ENCODE measurements at regions not wholly inside any gene's neighbourhood (a gene's known extent, or its start where the extent isn't known, plus 50 kb on each side); places are given as distances from the start of the nearest gene placed in this dataset.

DNA sequence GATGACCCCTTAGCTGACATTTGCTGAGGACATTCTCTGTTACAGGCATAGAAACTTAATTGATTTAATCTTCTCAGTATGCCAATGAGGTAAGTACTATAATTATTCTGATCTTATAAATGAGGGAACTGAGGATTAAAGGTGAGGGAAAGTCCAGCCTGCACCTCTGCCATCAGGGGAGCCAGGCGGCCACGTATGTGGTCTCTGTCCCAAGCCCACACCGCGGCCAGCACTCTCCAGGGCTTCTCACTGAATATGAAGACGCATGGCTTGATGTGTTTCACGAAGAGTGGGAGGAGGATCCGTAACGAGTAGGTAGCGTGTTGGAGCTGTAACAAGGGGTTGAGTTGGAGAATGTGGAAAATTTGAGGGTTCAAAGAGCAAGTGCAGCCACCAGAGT, 154.4 kb downstream of the TMEM18 start:
- ChIA-PET POLR2A (no interaction called here), RAD21 (ENCODE audit: low non-redundant PET in 1 of 2, low total read pairs in 2 of 2, uncharacterized antibody in 2 of 2, unreplicated experiment in 2 of 2) (no interaction called here), CTCF (no interaction called here)
- Histone ChIP-seq H3K9ac (ENCODE audit: low read length) (no peak overlapping the region), H2AFZ (ENCODE audit: low read depth, low read length, poor library complexity, severe bottlenecking) (no peak overlapping the region), H3K27ac (ENCODE audit: low read depth, low read length) (no peak overlapping the region), H3K4me1 (ENCODE audit: control insufficient read depth in 1 of 2, insufficient read depth in 2 of 2, low read length in 2 of 2) (no peaks in the 10 kb centered on the region), H3K4me2 (ENCODE audit: low read length) (no peak overlapping the region), H3K36me3 (ENCODE audit: control insufficient read depth in 1 of 2, insufficient read depth in 2 of 2, low read length in 2 of 2) (no peaks in the 10 kb centered on the region), H3K4me3 (replicated peaks in 1 of 2; ENCODE audit: low read depth in 1 of 2, low read length in 2 of 2) (no peak overlapping the region), H3K79me2 (ENCODE audit: insufficient read depth, low read length) (no peaks in the 10 kb centered on the region), H3K27me3 (ENCODE audit: insufficient read depth, low read length) (0 out of 2 replicates have a peak, but pooled peaks cover 2% of the 10 kb centered on the region), H3K9me2 (ENCODE audit: insufficient read depth) (no peaks in the 10 kb centered on the region), H4K20me1 (ENCODE audit: insufficient read depth) (no peaks in the 10 kb centered on the region), H3K9me3 (ENCODE audit: control insufficient read depth in 1 of 2, insufficient read depth in 1 of 2, low read depth in 1 of 2, low read length in 2 of 2) (no peaks in the 10 kb centered on the region)
- no TSS peak for BruUV-seq (replicated peaks)
- ATAC-seq, result no peak
- intact Hi-C loops (cut with micrococcal nuclease), result no loop called here
- DNase-seq (ENCODE audit: low read depth, low spot score), result no peak
- TF ChIP-seq YY1 (IDR thresholded peaks at IDR 0.05; ENCODE audit: extremely low read depth, insufficient replicate concordance, low read depth, low read length) (no peak), POLR2AphosphoS5 (IDR thresholded peaks at IDR 0.05; ENCODE audit: low read depth, low read length) (no peak), SIN3A (IDR thresholded peaks at IDR 0.05; ENCODE audit: low read depth) (no peak), TCF7L2 (IDR thresholded peaks at IDR 0.05; ENCODE audit: borderline replicate concordance, extremely low read depth, insufficient read depth, insufficient read length) (no peak), JUND (IDR thresholded peaks at IDR 0.05) (no peak), EGR1 (IDR thresholded peaks at IDR 0.05; ENCODE audit: low read depth) (no peak), EZH2phosphoT487 (IDR thresholded peaks at IDR 0.05; ENCODE audit: borderline replicate concordance) (no peak)
- TF ChIP-seq, protein P1, sequence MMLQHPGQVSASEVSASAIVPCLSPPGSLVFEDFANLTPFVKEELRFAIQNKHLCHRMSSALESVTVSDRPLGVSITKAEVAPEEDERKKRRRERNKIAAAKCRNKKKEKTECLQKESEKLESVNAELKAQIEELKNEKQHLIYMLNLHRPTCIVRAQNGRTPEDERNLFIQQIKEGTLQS (IDR thresholded peaks at IDR 0.05), result no peak

DNA sequence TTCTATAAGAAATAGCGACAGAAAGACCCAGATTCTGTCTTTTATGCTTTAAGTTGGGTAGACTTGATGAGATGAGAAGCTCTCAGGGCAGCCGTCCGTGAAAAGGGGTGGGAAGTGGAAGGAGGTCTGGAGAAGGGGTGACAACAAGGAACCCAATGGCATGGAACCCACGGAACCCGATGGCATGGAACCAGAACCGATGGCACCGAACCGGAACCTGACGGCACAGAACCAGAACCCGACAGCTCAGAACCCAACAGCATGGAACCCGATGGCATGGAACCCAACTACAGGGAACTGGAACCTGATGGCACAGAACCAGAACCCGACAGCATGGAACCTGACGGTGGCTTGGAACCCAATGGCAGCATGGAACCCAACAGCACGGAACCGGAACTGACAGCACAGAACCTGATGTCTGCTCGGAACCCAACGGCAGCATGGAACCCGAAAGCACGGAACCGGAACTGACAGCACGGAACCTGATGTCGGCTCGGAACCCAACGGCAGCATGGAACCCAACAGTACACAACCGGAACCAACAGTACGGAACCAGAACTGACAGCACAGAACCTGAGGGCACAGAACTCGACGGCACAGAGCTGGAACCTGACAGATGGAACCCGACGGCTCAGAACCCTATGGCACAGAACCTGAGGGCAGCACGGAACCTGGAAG, 155.2 kb downstream of the TMEM18 start:
- no peaks in the 10 kb centered on the region for H3K4me1 ChIP-seq (ENCODE audit: control insufficient read depth in 1 of 2, insufficient read depth in 2 of 2, low read length in 2 of 2)
- H3K9me3 ChIP-seq (ENCODE audit: control insufficient read depth in 1 of 2, insufficient read depth in 1 of 2, low read depth in 1 of 2, low read length in 2 of 2), result no peaks in the 10 kb centered on the region
- ChIA-PET CTCF (no interaction called here), POLR2A (no interaction called here), RAD21 (ENCODE audit: low non-redundant PET in 1 of 2, low total read pairs in 2 of 2, uncharacterized antibody in 2 of 2, unreplicated experiment in 2 of 2) (no interaction called here)
- intact Hi-C loops (cut with micrococcal nuclease), result no loop called here
- H3K36me3 ChIP-seq (ENCODE audit: control insufficient read depth in 1 of 2, insufficient read depth in 2 of 2, low read length in 2 of 2), result no peaks in the 10 kb centered on the region
- DNase-seq (ENCODE audit: low read depth, low spot score) (no peak), ATAC-seq (no peak)
- H2AFZ ChIP-seq (ENCODE audit: low read depth, low read length, poor library complexity, severe bottlenecking), result no peak overlapping the region
- no peak overlapping the region for H3K27ac ChIP-seq (ENCODE audit: low read depth, low read length)
- H3K79me2 ChIP-seq (ENCODE audit: insufficient read depth, low read length), result no peaks in the 10 kb centered on the region
- no peak overlapping the region for H3K4me2 ChIP-seq (ENCODE audit: low read length)
- BruUV-seq (replicated peaks), result no TSS peak
- no peak overlapping the region for H3K9ac ChIP-seq (ENCODE audit: low read length)
- 0 out of 2 replicates have a peak, but pooled peaks cover 2% of the 10 kb centered on the region for H3K27me3 ChIP-seq (ENCODE audit: insufficient read depth, low read length)
- no peaks in the 10 kb centered on the region for H3K9me2 ChIP-seq (ENCODE audit: insufficient read depth)
- no peak overlapping the region for H3K4me3 ChIP-seq (replicated peaks in 1 of 2; ENCODE audit: low read depth in 1 of 2, low read length in 2 of 2)
- no peaks in the 10 kb centered on the region for H4K20me1 ChIP-seq (ENCODE audit: insufficient read depth)
- TF ChIP-seq EZH2phosphoT487 (IDR thresholded peaks at IDR 0.05; ENCODE audit: borderline replicate concordance) (no peak), CEBPB (IDR thresholded peaks at IDR 0.05; ENCODE audit: low read depth) (no peak), SIN3A (IDR thresholded peaks at IDR 0.05; ENCODE audit: low read depth) (no peak), POLR2AphosphoS5 (IDR thresholded peaks at IDR 0.05; ENCODE audit: low read depth, low read length) (no peak), ZNF274 (IDR thresholded peaks at IDR 0.05; ENCODE audit: low read depth, low read length) (no peak), EGR1 (IDR thresholded peaks at IDR 0.05; ENCODE audit: low read depth) (no peak), YY1 (IDR thresholded peaks at IDR 0.05; ENCODE audit: extremely low read depth, insufficient replicate concordance, low read depth, low read length) (no peak)
- TF ChIP-seq, protein P2, sequence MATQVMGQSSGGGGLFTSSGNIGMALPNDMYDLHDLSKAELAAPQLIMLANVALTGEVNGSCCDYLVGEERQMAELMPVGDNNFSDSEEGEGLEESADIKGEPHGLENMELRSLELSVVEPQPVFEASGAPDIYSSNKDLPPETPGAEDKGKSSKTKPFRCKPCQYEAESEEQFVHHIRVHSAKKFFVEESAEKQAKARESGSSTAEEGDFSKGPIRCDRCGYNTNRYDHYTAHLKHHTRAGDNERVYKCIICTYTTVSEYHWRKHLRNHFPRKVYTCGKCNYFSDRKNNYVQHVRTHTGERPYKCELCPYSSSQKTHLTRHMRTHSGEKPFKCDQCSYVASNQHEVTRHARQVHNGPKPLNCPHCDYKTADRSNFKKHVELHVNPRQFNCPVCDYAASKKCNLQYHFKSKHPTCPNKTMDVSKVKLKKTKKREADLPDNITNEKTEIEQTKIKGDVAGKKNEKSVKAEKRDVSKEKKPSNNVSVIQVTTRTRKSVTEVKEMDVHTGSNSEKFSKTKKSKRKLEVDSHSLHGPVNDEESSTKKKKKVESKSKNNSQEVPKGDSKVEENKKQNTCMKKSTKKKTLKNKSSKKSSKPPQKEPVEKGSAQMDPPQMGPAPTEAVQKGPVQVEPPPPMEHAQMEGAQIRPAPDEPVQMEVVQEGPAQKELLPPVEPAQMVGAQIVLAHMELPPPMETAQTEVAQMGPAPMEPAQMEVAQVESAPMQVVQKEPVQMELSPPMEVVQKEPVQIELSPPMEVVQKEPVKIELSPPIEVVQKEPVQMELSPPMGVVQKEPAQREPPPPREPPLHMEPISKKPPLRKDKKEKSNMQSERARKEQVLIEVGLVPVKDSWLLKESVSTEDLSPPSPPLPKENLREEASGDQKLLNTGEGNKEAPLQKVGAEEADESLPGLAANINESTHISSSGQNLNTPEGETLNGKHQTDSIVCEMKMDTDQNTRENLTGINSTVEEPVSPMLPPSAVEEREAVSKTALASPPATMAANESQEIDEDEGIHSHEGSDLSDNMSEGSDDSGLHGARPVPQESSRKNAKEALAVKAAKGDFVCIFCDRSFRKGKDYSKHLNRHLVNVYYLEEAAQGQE (IDR thresholded peaks at IDR 0.05; ENCODE audit: low read depth), result no peak
- TF ChIP-seq, protein P1 (IDR thresholded peaks at IDR 0.05), result no peak
- TF ChIP-seq, protein P3, sequence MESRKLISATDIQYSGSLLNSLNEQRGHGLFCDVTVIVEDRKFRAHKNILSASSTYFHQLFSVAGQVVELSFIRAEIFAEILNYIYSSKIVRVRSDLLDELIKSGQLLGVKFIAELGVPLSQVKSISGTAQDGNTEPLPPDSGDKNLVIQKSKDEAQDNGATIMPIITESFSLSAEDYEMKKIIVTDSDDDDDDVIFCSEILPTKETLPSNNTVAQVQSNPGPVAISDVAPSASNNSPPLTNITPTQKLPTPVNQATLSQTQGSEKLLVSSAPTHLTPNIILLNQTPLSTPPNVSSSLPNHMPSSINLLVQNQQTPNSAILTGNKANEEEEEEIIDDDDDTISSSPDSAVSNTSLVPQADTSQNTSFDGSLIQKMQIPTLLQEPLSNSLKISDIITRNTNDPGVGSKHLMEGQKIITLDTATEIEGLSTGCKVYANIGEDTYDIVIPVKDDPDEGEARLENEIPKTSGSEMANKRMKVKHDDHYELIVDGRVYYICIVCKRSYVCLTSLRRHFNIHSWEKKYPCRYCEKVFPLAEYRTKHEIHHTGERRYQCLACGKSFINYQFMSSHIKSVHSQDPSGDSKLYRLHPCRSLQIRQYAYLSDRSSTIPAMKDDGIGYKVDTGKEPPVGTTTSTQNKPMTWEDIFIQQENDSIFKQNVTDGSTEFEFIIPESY (IDR thresholded peaks at IDR 0.05; ENCODE audit: extremely low read depth, insufficient replicate concordance, low read length), result no peak

Measured in HCT116 (cell line).